HG02981 (cell line): ENCODE measurements at regions not wholly inside any gene's neighbourhood (a gene's known extent, or its start where the extent isn't known, plus 50 kb on each side); places are given as distances from the start of the nearest gene placed in this dataset.

Experiments used
- ATAC-seq: cut with Tn5 transposase; IDR thresholded peaks from one replicate; pipeline ENCODE4 v1.9.1; 2021; ENCODE audit warnings: mild to moderate bottlenecking, moderate library complexity; ENCODE audit not compliant: unreplicated experiment

DNA sequence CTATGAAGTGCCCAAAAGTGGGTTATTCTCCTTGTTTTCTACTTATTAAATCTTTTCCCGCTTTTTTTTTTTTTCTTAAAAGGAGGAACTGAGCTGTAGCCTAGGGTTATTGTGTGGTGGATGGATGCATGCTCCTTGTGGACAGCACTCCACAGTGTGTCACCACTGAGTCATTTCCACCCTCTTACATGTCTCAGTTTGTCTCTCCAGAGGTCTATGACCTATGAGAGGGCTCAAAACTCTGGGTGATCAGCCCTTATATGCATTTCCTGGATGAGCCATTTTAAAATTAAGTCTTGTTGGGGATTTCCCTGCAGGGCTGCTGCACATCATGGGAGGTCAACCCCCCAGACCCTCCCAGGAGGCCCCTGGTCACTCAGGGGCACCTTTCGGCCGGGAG, 102.2 kb upstream of the MOCS2 start:
- no peak for ATAC-seq

- ATAC-seq, result no peak
Observed at GRCh38 chr5:53219174-53219573, 109.6 kb upstream of the MOCS2 start.

DNA sequence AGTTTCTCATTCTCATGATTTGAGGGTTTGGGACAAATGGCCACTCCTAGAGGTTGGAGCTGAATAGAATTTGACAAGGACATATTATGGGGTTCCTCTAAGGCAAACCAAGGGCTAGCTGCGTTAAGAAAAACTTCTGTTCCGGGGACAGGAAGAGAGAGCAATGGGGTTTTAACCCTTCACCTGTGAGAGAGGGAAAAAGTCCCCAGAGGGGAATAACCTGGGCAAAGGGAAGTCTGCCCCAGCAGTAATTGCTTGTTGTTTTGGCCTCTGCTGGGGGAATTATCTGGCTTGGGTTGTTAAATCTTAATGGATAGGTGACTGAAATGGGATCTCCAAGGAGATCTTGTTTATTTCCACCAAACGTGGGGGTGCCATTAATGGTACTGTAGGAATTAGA, 110.1 kb upstream of the MOCS2 start:
- no peak for ATAC-seq

- ATAC-seq, result no peak
Observed at GRCh38 chr5:53233645-53234405, 124.3 kb upstream of the MOCS2 start.

DNA sequence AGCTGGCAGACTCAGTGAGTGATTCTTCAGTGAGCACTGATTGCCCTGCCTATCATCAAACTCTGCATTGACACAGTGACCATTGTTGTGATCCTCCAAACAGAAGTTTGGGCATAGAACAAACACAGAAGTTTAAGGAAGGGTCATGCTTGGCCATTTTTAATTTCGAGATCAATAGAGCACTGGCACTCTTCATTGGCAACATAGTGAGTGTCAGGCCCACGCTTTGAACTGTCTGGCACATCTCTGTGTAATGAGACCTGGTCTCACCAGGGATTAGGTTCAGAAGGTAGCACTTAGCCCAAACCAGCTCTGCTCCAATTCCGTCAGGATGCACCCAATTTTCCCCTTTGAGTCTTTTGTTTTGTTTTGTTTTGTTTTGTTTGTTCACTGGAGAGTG, 127.1 kb upstream of the MOCS2 start:
- ATAC-seq, result no peak

- ATAC-seq, result no peak
Observed at GRCh38 chr5:53237876-53238275, 128.3 kb upstream of the MOCS2 start.

DNA sequence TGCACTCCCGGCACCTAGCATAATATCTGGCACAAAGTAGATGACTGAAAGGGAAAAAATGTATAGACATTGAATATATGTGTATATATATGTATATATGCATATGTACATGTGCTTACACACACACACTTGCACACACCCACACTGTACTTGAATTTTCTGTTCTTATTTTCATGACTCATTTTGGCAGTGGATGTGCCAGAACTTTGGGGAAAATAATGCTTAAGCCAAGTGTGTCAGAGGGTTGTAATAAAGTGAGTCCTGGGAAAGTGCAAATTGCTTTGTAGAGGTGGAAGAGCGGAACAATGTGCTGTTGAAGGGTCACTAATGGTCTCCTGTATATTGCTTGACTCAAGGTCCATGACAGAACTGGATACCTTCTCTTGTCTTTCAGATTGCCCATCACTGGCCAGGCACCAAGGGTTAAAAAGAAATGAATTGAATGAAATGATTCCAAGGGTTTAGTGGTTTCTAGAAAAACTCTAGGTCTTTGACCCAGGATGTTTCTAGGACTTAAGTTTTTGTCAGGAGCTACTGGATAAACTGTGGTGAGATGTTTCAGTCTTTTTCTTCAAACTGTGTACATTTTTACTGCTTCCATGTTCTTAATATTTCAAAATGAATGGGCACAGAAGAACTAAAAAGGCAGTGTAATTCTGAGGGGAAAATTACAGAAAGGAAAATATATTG, 129.9 kb upstream of the MOCS2 start:
- no peak for ATAC-seq

DNA sequence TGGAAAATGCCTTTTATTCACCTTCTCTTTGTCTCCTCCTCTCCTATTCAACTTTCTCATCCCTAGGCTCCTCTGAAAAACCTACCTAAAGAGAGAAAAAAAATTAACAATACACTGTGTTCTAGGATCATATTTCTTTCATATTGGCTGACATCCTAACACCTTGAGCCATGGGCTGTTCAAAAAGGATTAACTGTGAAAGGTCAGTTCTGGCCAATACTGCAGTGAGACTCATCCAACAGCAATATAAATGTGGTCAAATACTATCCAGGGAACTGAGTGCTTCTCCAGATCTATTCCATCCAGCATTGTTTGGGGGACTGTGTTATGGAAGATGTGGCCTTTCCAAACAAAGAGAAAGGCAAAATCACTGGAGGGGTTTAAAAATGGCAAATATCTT, 131.1 kb upstream of the MOCS2 start:
- no peak for ATAC-seq

- no peak for ATAC-seq
Observed at GRCh38 chr5:53241572-53241971, 132.0 kb upstream of the MOCS2 start.

DNA sequence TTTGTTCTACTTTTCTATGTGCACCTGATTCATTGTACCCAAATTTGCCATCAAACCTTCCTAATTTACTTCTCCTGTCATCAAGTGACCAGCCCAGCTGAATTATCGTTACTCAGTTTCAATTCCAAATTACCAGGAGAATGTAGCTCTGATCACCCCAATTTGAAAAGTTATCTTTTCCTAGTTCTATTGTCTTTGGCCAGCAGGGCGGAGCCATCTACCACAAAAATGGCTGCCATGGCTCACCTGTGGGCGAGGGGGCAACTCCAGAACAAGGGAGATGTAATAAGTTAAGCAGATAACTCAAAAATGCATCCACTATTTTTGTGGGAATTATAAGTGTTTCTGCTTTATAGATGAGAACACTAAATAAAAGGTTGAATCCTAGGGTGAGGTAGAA, 133.8 kb upstream of the MOCS2 start:
- ATAC-seq, result no peak

GRCh38 chr5:53246042-53246836, 136.7 kb upstream of the MOCS2 start:
- ATAC-seq, result no peak

DNA sequence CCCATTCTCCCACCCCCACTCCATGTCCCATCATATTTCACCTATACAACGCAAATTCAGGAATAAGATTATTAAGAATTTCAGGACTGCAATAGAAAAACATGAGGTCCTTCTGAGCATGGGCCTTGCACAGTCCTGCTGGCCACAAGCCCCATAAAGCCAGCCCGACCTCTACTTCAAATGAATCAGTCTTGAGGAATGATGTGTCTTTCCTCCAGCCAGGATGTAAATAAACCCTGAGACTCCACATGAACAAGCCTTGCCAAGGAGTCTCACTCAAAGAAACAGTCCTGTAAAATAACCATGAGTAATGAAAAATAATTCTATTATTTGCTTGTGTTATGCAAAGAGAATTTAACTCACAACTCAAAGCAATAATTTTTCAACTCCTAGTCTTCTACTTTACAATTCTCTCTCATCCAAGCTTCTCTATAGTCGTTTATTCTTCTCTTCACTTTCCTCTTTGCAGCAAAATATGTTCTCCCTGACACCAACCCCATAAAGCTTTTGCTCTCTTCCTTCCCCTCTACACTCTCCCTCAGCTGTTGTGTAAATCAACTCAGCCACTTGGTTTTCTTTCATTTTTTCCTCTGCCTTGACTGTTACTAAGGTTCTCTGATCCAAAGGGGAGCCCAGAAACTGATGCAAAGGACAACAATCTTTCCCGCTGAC, 140.1 kb upstream of the MOCS2 start:
- no peak for ATAC-seq

GRCh38 chr5:53250201-53250550, 140.6 kb upstream of the MOCS2 start:
- ATAC-seq, result no peak

- ATAC-seq, result no peak
Observed at GRCh38 chr5:53253421-53253871, 143.9 kb upstream of the MOCS2 start.

DNA sequence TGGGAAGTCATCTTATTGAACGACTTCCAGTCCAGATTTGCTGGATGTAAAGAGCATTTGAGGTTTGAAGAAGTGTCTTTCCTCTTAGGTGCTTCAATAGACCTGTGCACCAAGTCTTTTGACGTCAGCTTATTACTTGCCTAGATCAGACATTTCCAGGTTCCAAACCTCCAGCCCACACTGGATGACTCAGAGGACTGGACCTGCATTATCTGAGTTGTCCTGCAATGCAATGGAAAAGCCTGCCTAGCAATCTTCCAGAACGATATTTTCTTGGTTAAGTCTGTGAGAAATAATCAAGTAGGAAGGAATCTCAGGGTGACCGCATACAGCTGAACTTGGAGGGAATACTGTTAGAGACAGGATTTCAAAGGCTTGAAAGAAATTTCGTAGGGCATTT, 147.2 kb upstream of the MOCS2 start:
- ATAC-seq, result no peak

DNA sequence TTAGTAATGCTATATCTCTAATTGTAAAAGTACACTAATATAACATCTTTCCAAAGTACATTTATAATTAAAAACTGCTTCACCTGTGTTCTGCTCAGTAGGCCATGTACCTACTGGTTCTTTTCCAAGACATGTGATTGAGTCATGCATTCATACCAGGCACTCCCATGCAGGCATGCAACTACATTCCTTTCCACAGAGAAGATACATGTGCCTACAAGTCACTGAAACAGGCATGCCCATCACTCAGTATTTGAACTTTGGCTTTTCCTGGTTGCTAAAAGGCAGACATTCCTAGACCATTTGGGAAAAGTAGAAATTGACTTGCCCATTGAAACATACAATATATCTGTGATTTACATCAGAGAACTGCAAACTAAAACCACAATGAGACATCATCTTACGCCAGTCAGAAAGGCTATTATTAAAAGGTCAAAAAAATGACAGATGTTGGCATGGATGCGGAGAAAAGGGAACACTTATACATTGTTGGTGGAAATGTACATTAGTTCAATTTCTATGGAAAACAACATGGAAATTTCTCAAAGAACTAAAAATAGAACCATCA, 148.3 kb upstream of the MOCS2 start:
- no peak for ATAC-seq

GRCh38 chr5:53259176-53259575, 149.6 kb upstream of the MOCS2 start:
- ATAC-seq, result no peak

- no peak for ATAC-seq
Observed at GRCh38 chr5:53260446-53260845, 150.9 kb upstream of the MOCS2 start.

DNA sequence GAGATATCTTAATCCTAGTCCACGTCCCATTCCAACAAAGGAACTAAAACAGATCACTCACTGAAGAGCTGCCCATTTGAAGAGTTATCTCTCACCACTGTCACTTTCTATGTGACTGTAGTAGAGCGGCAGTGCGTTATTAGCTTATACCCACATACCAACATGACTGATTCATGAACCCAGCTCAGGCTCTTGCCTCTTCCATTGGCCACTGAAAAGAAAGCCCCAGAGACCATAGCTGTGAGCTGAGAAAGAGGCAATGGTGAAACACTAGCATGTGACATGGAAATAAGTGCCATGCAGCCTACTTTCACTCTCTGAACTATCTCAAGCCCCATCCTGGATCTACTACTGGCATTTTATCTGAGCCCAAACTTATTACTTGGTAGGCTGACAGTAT, 151.7 kb upstream of the MOCS2 start:
- no peak for ATAC-seq

GRCh38 chr5:53262348-53262970, 152.9 kb upstream of the MOCS2 start:
- no peak for ATAC-seq

- no peak for ATAC-seq
Observed at GRCh38 chr5:53263151-53263550, 153.6 kb upstream of the MOCS2 start.
